ENCODE measurements at regions not wholly inside any gene's neighbourhood (a gene's known extent, or its start where the extent isn't known, plus 50 kb on each side); places are given as distances from the start of the nearest gene placed in this dataset.
"Not testable (repeated sequence)": the region's sequence is repeated elsewhere in the genome, so short reads cannot be mapped to it uniquely, and the experiment has no call there.

- Histone ChIP-seq H3K4me1 (no peaks in the 10 kb centered on the region), H3K27me3 (no peaks in the 10 kb centered on the region), H3K36me3 (no peaks in the 10 kb centered on the region), H3K4me3 (no peak overlapping the region), H3K9me3 (no peaks in the 10 kb centered on the region), H3K27ac (no peak overlapping the region)
- in situ Hi-C loops (cut with MboI; ENCODE audit: low pct_ligation_motif_present in 1 of 4, low pct_unique_long_range_greater_than_20kb in 1 of 4, low sequenced_read_pairs in 3 of 4) (loop anchor here in 2 of 4 donors (25.0 kb wide), 1 partner anchor 1422 kb away; no protein-coding TSS in a partner anchor), intact Hi-C loops (cut with DNase I; ENCODE audit: low total_unique reads) (no loop called here)
- TF ChIP-seq CTCF (IDR thresholded peaks at IDR 0.05) (no peak), POLR2A (IDR thresholded peaks at IDR 0.05) (no peak)
- WGBS, 2 donors (ENCODE audit: low coverage in 1 of 2): 54 to 75% methylated on average over 2 to 5 of the region's 5 CpGs
- no peak for DNase-seq
Measured at GRCh38 chr3:140859592-140860336, 81.9 kb upstream of the SLC25A36 start.

GRCh38 chr3:140863580-140864009, 78.0 kb upstream of the SLC25A36 start:
- DNase-seq: peak; percentile 42
- in situ Hi-C loops (cut with MboI; ENCODE audit: low pct_ligation_motif_present in 1 of 4, low pct_unique_long_range_greater_than_20kb in 1 of 4, low sequenced_read_pairs in 3 of 4) (loop anchor here in 2 of 4 donors (25.0 kb wide), 1 partner anchor 1426 kb away; no protein-coding TSS in a partner anchor), intact Hi-C loops (cut with DNase I; ENCODE audit: low total_unique reads) (no loop called here)
- peaks cover 0 to 3% of the 10 kb centered on the region in 2 donors for H3K9me3 ChIP-seq
- H3K27me3 ChIP-seq: no peaks in the 10 kb centered on the region
- H3K36me3 ChIP-seq: no peaks in the 10 kb centered on the region
- no peaks in the 10 kb centered on the region for H3K4me1 ChIP-seq
- WGBS, 2 donors (ENCODE audit: low coverage in 1 of 2): 8 to 11% methylated on average over 6 of the region's 6 CpGs
- no peak overlapping the region for H3K4me3 ChIP-seq
- TF ChIP-seq EP300 (IDR thresholded peaks at IDR 0.05; ENCODE audit: low read depth) (no peak), CTCF (IDR thresholded peaks at IDR 0.05) (peak; percentile 38 to 54 (median 44))
- H3K27ac ChIP-seq: no peak overlapping the region

GRCh38 chr3:140870351-140870750, 71.3 kb upstream of the SLC25A36 start:
- H3K4me1 ChIP-seq: no peaks in the 10 kb centered on the region
- H3K4me3 ChIP-seq: no peak overlapping the region
- intact Hi-C loops (cut with DNase I; ENCODE audit: low total_unique reads) (no loop called here), in situ Hi-C loops (cut with MboI; ENCODE audit: low pct_ligation_motif_present in 1 of 4, low pct_unique_long_range_greater_than_20kb in 1 of 4, low sequenced_read_pairs in 3 of 4) (loop anchor here in 2 of 4 donors (25.0 kb wide), 1 partner anchor 1433 kb away; no protein-coding TSS in a partner anchor)
- H3K27ac ChIP-seq: no peak overlapping the region
- no peaks in the 10 kb centered on the region for H3K27me3 ChIP-seq
- no peaks in the 10 kb centered on the region for H3K36me3 ChIP-seq
- no peak for DNase-seq
- 77 to 80% methylated on average over 2 to 4 of the region's 4 CpGs for WGBS, 2 donors (ENCODE audit: low coverage in 1 of 2)
- peaks cover 0 to 3% of the 10 kb centered on the region in 2 donors for H3K9me3 ChIP-seq
- no peak for TF ChIP-seq POLR2AphosphoS5 (IDR thresholded peaks at IDR 0.05)
- TF ChIP-seq CTCF (IDR thresholded peaks at IDR 0.05): no peak
- no peak for TF ChIP-seq POLR2A (IDR thresholded peaks at IDR 0.05)
- TF ChIP-seq EP300 (IDR thresholded peaks at IDR 0.05; ENCODE audit: low read depth): no peak

GRCh38 chr3:140871022-140871421, 70.6 kb upstream of the SLC25A36 start:
- no peak for DNase-seq
- TF ChIP-seq POLR2AphosphoS5 (IDR thresholded peaks at IDR 0.05) (no peak), POLR2A (IDR thresholded peaks at IDR 0.05) (no peak), EP300 (IDR thresholded peaks at IDR 0.05; ENCODE audit: low read depth) (no peak), CTCF (IDR thresholded peaks at IDR 0.05) (no peak)
- H3K27me3 ChIP-seq: no peaks in the 10 kb centered on the region
- no peaks in the 10 kb centered on the region for H3K36me3 ChIP-seq
- WGBS, 2 donors (ENCODE audit: low coverage in 1 of 2): 77 to 86% methylated on average over 2 of the region's 2 CpGs
- intact Hi-C loops (cut with DNase I; ENCODE audit: low total_unique reads) (no loop called here), in situ Hi-C loops (cut with MboI; ENCODE audit: low pct_ligation_motif_present in 1 of 4, low pct_unique_long_range_greater_than_20kb in 1 of 4, low sequenced_read_pairs in 3 of 4) (loop anchor here in 2 of 4 donors (25.0 kb wide), 1 partner anchor 1434 kb away; no protein-coding TSS in a partner anchor)
- no peaks in the 10 kb centered on the region for H3K9me3 ChIP-seq
- H3K4me1 ChIP-seq: no peaks in the 10 kb centered on the region
- H3K27ac ChIP-seq: no peak overlapping the region
- H3K4me3 ChIP-seq: no peak overlapping the region

GRCh38 chr3:140872165-140872564, 69.5 kb upstream of the SLC25A36 start:
- 30 to 37% methylated on average over 2 to 4 of the region's 4 CpGs for WGBS, 2 donors (ENCODE audit: low coverage in 1 of 2)
- intact Hi-C loops (cut with DNase I; ENCODE audit: low total_unique reads); H3K4me3 ChIP-seq; H3K9me3 ChIP-seq; H3K4me1 ChIP-seq; H3K36me3 ChIP-seq; H3K27me3 ChIP-seq; H3K27ac ChIP-seq; DNase-seq: not testable (repeated sequence)
- in situ Hi-C loops (cut with MboI; ENCODE audit: low pct_ligation_motif_present in 1 of 4, low pct_unique_long_range_greater_than_20kb in 1 of 4, low sequenced_read_pairs in 3 of 4): loop anchor here in 2 of 4 donors (25.0 kb wide), 1 partner anchor 1435 kb away; no protein-coding TSS in a partner anchor

Measured in transverse colon (tissue), 4 donors.